GM19395 (cell line): ENCODE measurements at regions not wholly inside any gene's neighbourhood (a gene's known extent, or its start where the extent isn't known, plus 50 kb on each side); places are given as distances from the start of the nearest gene placed in this dataset.
"Not testable (repeated sequence)": the region's sequence is repeated elsewhere in the genome, so short reads cannot be mapped to it uniquely, and the experiment has no call there.

Source experiments
- ATAC-seq: cut with Tn5 transposase; IDR thresholded peaks from one replicate; pipeline ENCODE4 v1.9.1; 2021; ENCODE audit warnings: mild to moderate bottlenecking, moderate library complexity; ENCODE audit not compliant: unreplicated experiment

- ATAC-seq = no peak
These were observed 148.4 kb upstream of the FOXA2 start for GRCh38 chr20:22732751-22733150.

GRCh38 chr20:22734946-22735647 lies 150.7 kb upstream of the FOXA2 start:
- not testable (repeated sequence) for ATAC-seq

GRCh38 chr20:22740829-22741228 lies 156.5 kb upstream of the FOXA2 start:
- ATAC-seq = no peak

- ATAC-seq = no peak
These were observed 160.2 kb upstream of the FOXA2 start for GRCh38 chr20:22744341-22745193.

GRCh38 chr20:22745194-22745500 lies 160.8 kb upstream of the FOXA2 start:
- no peak for ATAC-seq

- ATAC-seq = no peak
These were observed 162.6 kb upstream of the FOXA2 start for GRCh38 chr20:22746957-22747356.

GRCh38 chr20:22752324-22752723 lies 168.0 kb upstream of the FOXA2 start:
- no peak for ATAC-seq

- no peak for ATAC-seq
These were observed 173.2 kb upstream of the FOXA2 start for GRCh38 chr20:22757424-22758183.

GRCh38 chr20:22758815-22759214 lies 174.4 kb upstream of the FOXA2 start:
- ATAC-seq = no peak

GRCh38 chr20:22762576-22763256 lies 178.3 kb upstream of the FOXA2 start:
- no peak for ATAC-seq

- ATAC-seq = no peak
These were observed 179.0 kb upstream of the FOXA2 start for GRCh38 chr20:22763257-22763906.

GRCh38 chr20:22768266-22769178 lies 184.2 kb upstream of the FOXA2 start:
- ATAC-seq = no peak

GRCh38 chr20:22770241-22770800 lies 185.9 kb upstream of the FOXA2 start:
- ATAC-seq = no peak

- ATAC-seq = no peak
These were observed 187.3 kb upstream of the FOXA2 start for GRCh38 chr20:22771706-22772105.

GRCh38 chr20:22773344-22773743 lies 189.0 kb upstream of the FOXA2 start:
- ATAC-seq = no peak

- ATAC-seq = no peak
These were observed 190.9 kb upstream of the FOXA2 start for GRCh38 chr20:22775256-22775655.

- ATAC-seq = no peak
These were observed 191.3 kb upstream of the FOXA2 start for GRCh38 chr20:22775671-22776139.

GRCh38 chr20:22776369-22776768 lies 192.0 kb upstream of the FOXA2 start:
- ATAC-seq = no peak

- ATAC-seq = no peak
These were observed 195.5 kb upstream of the FOXA2 start for GRCh38 chr20:22779878-22780277.
